Loucy (cell line): ENCODE measurements at regions not wholly inside any gene's neighbourhood (a gene's known extent, or its start where the extent isn't known, plus 50 kb on each side); places are given as distances from the start of the nearest gene placed in this dataset.

Experiments
- CTCF ChIP-seq: fragments of 200-600 bp; sonication (generic); conservative IDR thresholded peaks from 2 replicates; pipeline ENCODE4 v1.5.1; 2014; ENCODE audit warnings: mild to moderate bottlenecking, antibody characterized with exemption, low read length
- EZH2phosphoT487 ChIP-seq: fragments of 200-600 bp; IDR thresholded peaks from 2 replicates; pipeline ENCODE4 v1.6.1; 2018; ENCODE audit warnings: antibody characterized with exemption, mild to moderate bottlenecking, moderate library complexity, borderline replicate concordance

- TF ChIP-seq CTCF (no peak), EZH2phosphoT487 (no peak)
Observed at GRCh38 chr17:36824678-36825101, 112.6 kb upstream of the LHX1 start.
